SIG-M5 treated with dmso at 0.1 percent for 504 hours (cell line): ENCODE measurements at regions not wholly inside any gene's neighbourhood (a gene's known extent, or its start where the extent isn't known, plus 50 kb on each side); places are given as distances from the start of the nearest gene placed in this dataset.

Source experiments
- DNase-seq: peaks from one replicate; lab custom pipeline; 2025; ENCODE audit not compliant: unreplicated experiment; lab: John Stamatoyannopoulos, UW

- no peak for DNase-seq
Measured at GRCh38 chr7:46652317-46652716, 731.2 kb upstream of the IGFBP3 start.

DNA sequence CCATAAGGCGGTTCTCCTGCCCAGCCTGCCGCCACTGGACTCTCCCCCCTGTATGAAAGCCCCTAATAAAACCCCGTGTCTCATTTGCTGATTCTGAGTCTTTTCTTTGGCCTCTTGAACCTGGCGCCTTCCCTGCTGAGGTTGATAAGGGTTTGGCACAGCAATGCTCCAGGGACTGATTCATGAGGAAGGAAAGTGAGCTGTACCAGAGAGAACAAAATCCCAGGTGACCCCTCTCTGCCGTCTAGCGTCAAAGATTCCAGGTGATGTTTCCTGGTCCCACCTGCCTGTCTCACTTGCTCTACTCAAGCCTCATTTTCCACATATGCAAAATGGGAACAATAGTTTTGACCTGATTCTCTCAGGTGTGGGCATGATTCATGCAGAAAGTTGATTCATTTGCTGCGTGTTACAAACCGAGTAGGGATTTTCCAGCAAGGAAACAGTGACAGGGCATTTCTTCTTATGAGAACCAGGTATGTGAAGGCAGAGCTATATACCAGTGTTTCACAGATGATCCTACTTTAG is 730.6 kb upstream of the IGFBP3 start:
- DNase-seq, result no peak

DNA sequence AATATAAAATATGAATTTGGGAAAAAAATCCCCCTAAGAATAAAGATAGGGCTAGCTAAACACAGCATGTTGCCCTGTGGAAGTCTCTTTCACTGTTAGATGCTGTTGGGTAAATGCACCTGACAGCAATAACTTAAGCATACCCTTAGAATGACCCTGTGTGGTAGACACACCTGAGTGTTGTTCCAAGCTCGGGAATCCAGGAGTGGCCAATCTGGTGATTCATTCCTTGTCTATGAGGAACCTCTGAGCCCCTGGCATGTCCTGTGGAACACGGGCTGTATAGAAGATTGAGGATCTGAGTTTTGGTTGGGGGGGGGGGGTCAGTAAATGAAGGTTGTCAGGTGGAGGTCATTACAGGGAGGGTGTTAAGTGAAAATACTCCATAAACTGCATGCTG is 730.0 kb upstream of the IGFBP3 start:
- DNase-seq, result peak; percentile 9

DNA sequence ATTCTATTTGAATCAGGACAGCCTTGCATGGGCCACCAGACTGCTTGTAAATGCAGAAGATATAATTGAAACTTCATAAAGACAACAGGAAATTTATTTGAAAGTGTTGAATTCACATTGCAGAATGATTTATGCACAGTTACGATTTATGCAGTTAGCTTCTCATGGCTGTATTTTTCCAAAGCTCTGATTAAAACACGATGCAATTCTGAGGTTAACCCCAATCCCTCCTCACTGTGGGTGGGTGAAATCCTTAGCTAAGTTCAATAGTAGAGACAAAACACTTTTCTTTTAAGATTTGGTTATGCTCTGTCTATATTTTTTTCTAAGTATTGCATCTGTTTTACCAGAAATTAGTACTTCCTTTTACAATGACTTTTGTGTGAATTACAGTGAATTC is 728.8 kb upstream of the IGFBP3 start:
- no peak for DNase-seq

- DNase-seq, result no peak
Measured at GRCh38 chr7:46637793-46638735, 717.0 kb upstream of the IGFBP3 start.

GRCh38 chr7:46636022-46636421 is 715.0 kb upstream of the IGFBP3 start:
- DNase-seq, result no peak

DNA sequence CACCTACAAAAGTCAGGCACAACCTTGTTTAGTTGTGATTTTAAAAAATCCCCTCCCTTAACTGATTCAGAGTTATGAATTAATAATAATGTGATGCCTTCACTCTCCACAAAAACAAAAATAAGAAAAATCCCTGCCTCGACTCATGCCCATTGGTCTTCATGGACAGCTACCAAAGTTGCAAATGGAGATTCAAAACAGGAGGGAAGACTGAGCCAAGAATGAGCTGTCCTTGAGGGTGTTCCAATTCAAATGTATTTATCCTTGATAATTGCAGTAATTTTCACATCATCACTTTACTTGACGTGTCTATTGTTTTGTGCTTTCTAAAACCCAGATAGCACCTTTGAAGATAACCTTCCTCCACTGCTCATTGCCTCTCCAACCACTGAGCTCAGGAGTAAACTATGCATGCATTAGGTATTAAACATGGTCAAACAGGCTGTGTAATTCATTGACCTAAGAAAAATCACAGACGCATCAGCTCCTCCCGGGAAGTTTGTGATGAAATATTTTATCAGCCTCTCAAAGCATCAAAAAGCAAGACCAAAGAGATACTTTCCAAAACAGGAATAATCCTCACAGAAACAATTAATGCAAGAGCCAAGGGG is 712.7 kb upstream of the IGFBP3 start:
- no peak for DNase-seq

DNA sequence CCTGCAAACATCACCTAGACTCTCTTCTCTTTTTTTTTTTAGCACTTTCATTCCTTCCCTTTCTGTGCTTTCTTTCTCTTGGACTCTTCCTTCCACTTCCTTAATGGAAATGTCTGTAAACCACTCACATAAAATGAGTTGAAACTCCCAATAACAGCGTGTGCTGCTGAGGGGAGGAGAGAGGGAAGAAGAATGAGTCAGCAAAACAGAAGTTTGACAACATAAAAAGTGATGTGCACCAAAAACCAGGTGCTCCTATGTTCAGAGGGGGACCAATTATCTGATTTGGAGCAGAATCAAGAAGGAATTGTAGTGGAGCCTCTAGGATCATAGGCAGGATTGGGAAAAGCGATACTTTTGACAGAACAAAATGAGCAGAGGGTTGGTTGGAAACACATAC is 712.1 kb upstream of the IGFBP3 start:
- DNase-seq, result no peak

- no peak for DNase-seq
Measured at GRCh38 chr7:46630031-46630430, 709.0 kb upstream of the IGFBP3 start.

DNA sequence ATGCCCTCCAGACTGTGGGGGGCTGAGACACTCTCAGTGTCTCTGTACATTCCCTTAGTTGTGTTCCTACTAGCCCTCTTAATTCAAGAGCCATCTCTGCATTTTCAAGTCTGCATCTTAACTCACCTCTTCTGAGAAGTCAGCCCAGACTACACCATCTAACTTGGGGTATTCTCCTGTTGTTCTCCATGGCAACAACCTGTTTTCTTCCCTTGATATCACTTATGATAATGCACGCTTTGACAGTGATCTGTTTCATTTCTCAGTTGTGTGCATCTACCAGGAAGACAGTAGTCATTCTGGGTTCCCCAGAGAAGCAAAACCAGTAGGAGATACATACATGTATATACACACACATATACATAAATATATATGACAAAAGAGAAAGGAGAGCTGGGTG is 707.3 kb upstream of the IGFBP3 start:
- no peak for DNase-seq

DNA sequence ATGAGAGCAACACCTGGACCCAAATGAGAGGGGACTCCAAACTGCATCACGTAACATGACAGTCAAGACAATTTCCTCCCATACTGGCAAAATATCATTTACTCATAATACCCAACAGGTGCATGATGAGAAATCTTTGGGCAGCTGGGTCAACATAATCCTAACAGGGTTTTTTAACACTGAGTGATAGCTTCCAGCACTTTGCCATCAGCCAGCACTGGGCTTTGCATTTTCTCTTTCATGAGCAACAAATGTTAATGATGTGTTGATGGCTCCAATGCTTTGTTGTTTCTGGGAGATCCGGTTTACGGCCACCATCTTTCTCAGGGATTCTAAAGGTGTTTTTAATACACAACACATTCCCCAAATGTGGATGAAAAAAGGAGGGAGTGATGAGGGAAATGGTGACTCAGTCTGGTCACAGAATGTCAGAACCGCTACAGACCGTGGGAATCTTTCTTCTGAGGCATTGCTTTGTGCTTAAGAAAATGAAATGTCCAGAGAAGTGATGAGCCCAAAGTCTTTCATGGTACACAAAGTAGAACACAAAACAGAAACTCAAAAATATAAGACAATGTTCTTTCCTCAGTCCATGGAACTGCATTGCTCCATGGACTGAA is 705.7 kb upstream of the IGFBP3 start:
- DNase-seq, result no peak

- DNase-seq, result no peak
Measured at GRCh38 chr7:46626261-46626660, 705.2 kb upstream of the IGFBP3 start.

DNA sequence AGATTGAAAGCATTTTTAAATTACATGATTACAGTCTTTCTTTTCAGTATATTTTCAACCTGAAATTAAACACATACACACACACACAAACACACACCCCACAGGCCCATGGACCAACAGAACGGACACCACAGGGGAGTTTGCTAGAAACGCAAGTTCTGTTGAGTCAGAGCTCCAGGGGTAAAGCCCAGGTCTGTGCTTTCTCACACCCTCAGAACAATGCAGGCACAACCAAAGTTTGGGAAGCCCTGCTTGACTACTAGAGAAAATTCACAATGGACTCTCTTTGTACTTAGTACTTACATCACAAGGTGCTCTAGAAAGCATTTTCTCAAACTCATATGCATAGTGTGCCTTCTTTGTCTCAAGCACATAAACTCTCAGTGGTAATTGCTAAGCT is 704.0 kb upstream of the IGFBP3 start:
- DNase-seq, result no peak

- DNase-seq, result no peak
Measured at GRCh38 chr7:46622251-46622650, 701.2 kb upstream of the IGFBP3 start.

DNA sequence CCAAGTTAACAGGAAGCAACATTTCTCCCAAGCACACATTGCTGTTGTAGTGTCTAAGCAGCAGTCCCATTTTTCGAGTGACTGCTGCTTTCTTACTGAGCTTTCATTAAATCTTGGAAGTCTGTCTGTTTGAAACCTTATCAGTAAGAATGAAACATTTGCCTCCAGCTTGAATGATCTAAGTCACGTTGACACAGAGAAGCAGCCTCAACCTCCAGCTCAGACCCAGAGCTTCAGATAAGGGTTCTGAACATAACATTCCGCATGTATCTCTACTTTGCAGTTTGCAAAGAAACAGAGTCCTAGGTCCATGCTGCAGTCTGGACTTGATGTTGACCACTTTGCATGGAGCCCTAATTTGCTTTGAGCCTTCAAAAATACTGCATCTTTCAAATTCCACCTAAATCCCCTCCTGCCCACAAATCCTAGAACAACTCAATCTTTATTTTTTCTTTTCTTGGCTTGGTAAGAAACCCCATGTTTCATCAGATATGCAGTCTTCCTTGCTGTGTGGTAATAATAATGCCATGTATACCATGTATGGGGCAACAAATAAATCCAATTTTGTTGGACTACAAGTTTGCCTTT is 698.7 kb upstream of the IGFBP3 start:
- DNase-seq, result no peak

DNA sequence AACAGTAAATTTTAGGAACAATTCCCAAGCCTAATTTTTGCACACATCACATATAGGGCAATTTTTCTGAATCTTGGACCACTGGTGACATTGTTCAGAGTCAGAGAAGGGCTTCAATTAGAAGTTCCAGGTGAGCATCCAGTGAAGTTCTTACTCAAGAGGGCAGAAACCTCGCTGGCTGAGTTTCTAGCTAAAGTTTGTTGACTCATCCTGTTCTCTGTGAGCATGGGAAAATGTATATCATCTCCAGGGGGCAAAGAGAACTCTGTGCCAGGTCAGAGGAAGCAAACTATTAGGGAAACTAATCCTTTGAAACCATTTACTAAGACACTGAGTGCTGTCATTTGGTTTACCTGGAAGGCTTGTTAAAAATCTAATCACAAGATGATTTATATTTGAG is 695.6 kb upstream of the IGFBP3 start:
- DNase-seq, result no peak

DNA sequence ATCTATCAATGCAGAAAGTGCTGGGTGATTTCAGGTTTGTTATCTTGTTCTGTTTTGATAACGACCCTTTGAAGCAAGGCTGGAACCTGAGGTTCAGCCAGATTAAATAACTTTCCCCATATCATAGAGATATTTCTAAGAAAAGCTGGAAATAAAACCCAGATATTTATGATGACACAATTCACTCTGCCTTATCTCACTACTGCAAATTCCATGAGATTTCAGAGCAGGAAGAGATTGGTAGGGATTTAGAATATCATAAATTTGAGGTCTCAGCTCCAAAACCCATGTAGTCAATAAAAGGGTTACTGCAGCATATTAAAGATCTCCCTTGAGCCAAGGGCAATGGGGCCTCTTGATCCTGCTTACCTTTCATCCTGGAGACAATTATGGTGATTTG is 692.5 kb upstream of the IGFBP3 start:
- no peak for DNase-seq

DNA sequence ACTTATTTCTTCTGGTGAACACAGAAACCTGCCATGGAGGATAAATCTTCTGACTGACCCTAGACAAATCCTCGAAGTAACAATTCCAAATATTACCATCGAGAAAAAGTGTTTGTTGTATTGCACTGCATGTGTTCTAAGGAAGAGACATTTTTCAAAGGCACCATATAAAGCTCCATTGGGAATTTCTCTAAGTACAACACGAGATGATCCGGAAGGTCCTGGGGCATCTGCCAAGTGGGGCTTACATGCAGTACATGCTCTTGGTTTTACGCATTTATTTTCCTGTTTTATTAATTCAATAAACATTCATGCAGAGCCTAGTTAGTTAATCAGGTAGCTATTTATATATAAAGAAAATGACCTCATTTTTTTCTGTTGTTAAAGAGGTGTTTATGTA is 692.0 kb upstream of the IGFBP3 start:
- no peak for DNase-seq

GRCh38 chr7:46611508-46611907 is 690.4 kb upstream of the IGFBP3 start:
- no peak for DNase-seq

DNA sequence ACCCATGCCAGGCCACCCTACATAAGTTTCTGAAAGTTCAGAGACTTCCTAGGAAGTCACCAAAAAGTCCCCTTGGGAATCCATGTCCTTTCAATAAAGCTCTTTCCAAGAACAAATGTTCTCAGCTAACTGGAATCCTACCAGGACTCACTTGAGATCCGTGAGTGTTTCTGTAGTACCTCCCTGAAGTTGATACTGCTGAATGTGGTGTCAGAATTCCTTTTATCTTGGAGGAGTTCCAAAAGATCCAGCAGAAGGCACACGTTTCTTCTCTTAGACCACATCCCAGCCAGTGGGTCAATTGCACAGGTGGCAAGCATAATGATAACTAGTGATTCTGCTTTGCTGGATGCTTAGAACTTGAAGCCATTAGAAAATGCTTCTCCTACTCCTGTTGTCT is 689.7 kb upstream of the IGFBP3 start:
- DNase-seq, result no peak

DNA sequence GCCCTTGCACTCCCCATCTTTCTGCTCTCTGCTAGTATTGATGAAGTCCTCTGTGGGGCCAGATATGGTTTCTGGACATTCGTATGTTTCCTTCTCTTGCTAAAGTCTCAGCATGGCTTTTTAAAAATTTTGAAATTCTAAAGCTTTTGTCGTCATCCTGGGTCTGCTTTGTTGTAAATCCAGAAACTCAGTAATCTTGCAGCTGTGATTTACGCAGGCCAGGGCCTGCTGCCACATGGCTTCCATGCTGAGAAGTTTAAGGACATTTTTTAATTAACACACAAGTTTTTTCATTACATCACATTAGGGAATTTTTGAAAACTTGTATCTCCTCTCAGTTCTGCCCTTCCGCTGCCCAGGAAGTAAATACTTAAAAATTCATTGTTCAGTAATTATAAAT is 686.1 kb upstream of the IGFBP3 start:
- no peak for DNase-seq

GRCh38 chr7:46606761-46607160 is 685.7 kb upstream of the IGFBP3 start:
- no peak for DNase-seq
